K562 (cell line): ENCODE measurements at regions not wholly inside any gene's neighbourhood (a gene's known extent, or its start where the extent isn't known, plus 50 kb on each side); places are given as distances from the start of the nearest gene placed in this dataset.

Experiments
- ATAC-seq: fragments of 200-7000 bp; cut with Tn5 transposase; 3 replicates; pipeline ENCODE4 v1.9.1; 2020; ENCODE audit warnings: moderate library complexity
- BruUV-seq: library from RNA; stranded (reverse); fragments of 400-500 nt; replicated peaks from 2 replicates; lab custom pipeline; 2021; lab: Mats Ljungman, UMichigan
- CTCF ChIA-PET: fragments of 300-600 bp; formaldehyde crosslinking; extraction: SDS; loops from one replicate; lab custom pipeline; 2021; ENCODE audit warnings: low intra/inter-chr PET ratio; lab: Yijun Ruan, JAX
- POLR2A ChIA-PET: fragments of 300-600, 350-650 bp; sonication (Branson Sonifier 250); formaldehyde crosslinking; extraction: SDS; loops from one replicate; lab custom pipeline; 2021; ENCODE audit warnings: antibody characterized with exemption, inconsistent platforms; lab: Yijun Ruan, JAX
- DNase-seq, 4 experiments: peaks; one replicate each; pipeline versions ENCODE4 v3.0.0 to v3.0.0-alpha.2; 2011 to 2018; ENCODE audit warnings: low spot score in 3 of 4, mixed read lengths in 3 of 4; ENCODE audit errors: extremely low read depth in 1 of 4
- FAIRE-seq: peaks from 2 replicates; lab custom pipeline; 2011; peaks lifted over from hg19 to GRCh38; lab: Jason Lieb, UNC
- H2AFZ ChIP-seq: 2 replicates; pipeline ENCODE4 v1.6.0; 2011; ENCODE audit warnings: low read depth, low read length, control low read depth, inconsistent platforms
- H3K27ac ChIP-seq: fragments of 200-600 bp; 3 replicates; pipeline ENCODE4 v1.8.0; 2011; ENCODE audit warnings: low read depth, mild to moderate bottlenecking, control low read depth, inconsistent platforms, low read length, moderate library complexity, mixed read lengths; ENCODE audit errors: extremely low read depth
- H3K27me3 ChIP-seq, 2 experiments: fragments of 300-600 bp in 1 of 2; 2 replicates in 1 of 2; 3 replicates in 1 of 2; pipeline versions ENCODE4 v1.6.0 to v1.8.0; 2011; ENCODE audit warnings: inconsistent platforms in 2 of 2, low read length in 2 of 2, mild to moderate bottlenecking in 1 of 2, mixed read lengths in 1 of 2, moderate library complexity in 1 of 2; ENCODE audit not compliant: control insufficient read depth in 2 of 2, insufficient read depth in 2 of 2
- H3K36me3 ChIP-seq: fragments of 300-600 bp; 3 replicates; pipeline ENCODE4 v1.8.0; 2011; ENCODE audit warnings: mild to moderate bottlenecking, low read length, inconsistent platforms; ENCODE audit not compliant: control insufficient read depth, insufficient read depth
- H3K4me1 ChIP-seq, 2 experiments: fragments of 200-600 bp in 1 of 2; replicated peaks in 1 of 2; 2 replicates in 1 of 2; 3 replicates in 1 of 2; pipeline versions ENCODE4 v1.5.1 to v1.8.0; 2011; ENCODE audit warnings: inconsistent platforms in 2 of 2, low read length in 2 of 2, mild to moderate bottlenecking in 1 of 2, mixed read lengths in 1 of 2, moderate library complexity in 1 of 2; ENCODE audit not compliant: control insufficient read depth in 2 of 2, insufficient read depth in 2 of 2
- H3K4me2 ChIP-seq: 2 replicates; pipeline ENCODE4 v1.6.1; 2011; ENCODE audit warnings: low read length, control low read depth, inconsistent platforms, mixed read lengths; ENCODE audit not compliant: insufficient read depth
- H3K4me3 ChIP-seq: fragments of 200-600 bp; sonication (generic), shearing (Covaris generic); 2 replicates; pipeline ENCODE4 v1.5.1; 2016; ENCODE audit warnings: control low read depth, inconsistent platforms
- H3K79me2 ChIP-seq: fragments of 200-600 bp; 3 replicates; pipeline ENCODE4 v1.8.0; 2011; ENCODE audit warnings: low read length, inconsistent platforms; ENCODE audit not compliant: control insufficient read depth, insufficient read depth
- H3K9ac ChIP-seq, 2 experiments: 2 replicates each; pipeline versions ENCODE4 v1.6.0 to v1.6.1; 2011; ENCODE audit warnings: low read depth in 2 of 2, low read length in 2 of 2, control low read depth in 1 of 2, inconsistent platforms in 1 of 2, mild to moderate bottlenecking in 1 of 2, mixed read lengths in 1 of 2; ENCODE audit not compliant: insufficient read depth in 1 of 2
- H3K9me1 ChIP-seq: one replicate; pipeline ENCODE4 v1.6.0; 2011; ENCODE audit warnings: inconsistent platforms, mild to moderate bottlenecking, low read length, moderate library complexity; ENCODE audit not compliant: control insufficient read depth, insufficient read depth
- H3K9me3 ChIP-seq: replicated peaks from 2 replicates; pipeline ENCODE4 v1.5.1; 2011; ENCODE audit warnings: low read depth, low read length, inconsistent platforms; ENCODE audit not compliant: control insufficient read depth, insufficient read depth
- H4K20me1 ChIP-seq: replicated peaks from 2 replicates; pipeline ENCODE4 v1.6.1; 2011; ENCODE audit warnings: low read length, inconsistent platforms, mixed read lengths; ENCODE audit not compliant: control insufficient read depth, insufficient read depth
- CCNT2 ChIP-seq: IDR thresholded peaks from 2 replicates; pipeline ENCODE4 v1.6.1; 2011; ENCODE audit warnings: borderline replicate concordance, low read depth, mild to moderate bottlenecking, moderate library complexity, mixed read lengths, low read length; ENCODE audit not compliant: insufficient read length; ENCODE audit errors: extremely low read depth
- EGR1 ChIP-seq: fragments of 450-650 bp; conservative IDR thresholded peaks from 2 replicates; pipeline ENCODE4 v1.6.1; 2017; ENCODE audit warnings: mild to moderate bottlenecking
- FOXO4 ChIP-seq: fragments of 450-650 bp; formaldehyde crosslinking; IDR thresholded peaks from 2 replicates; pipeline ENCODE4 v1.4.0; 2020; ENCODE audit warnings: mild to moderate bottlenecking, moderate library complexity
- IRF1 ChIP-seq: sonication (generic); formaldehyde crosslinking; IDR thresholded peaks from 2 replicates; pipeline ENCODE4 v1.8.0; 2022; ENCODE audit warnings: missing genetic modification reagents, mild to moderate bottlenecking, borderline replicate concordance
- KDM5B ChIP-seq: fragments of 200-600 bp; sonication (generic); IDR thresholded peaks from 2 replicates; pipeline ENCODE4 v1.6.1; 2012; ENCODE audit warnings: low read depth, mild to moderate bottlenecking, moderate library complexity, low read length, control low read depth, inconsistent platforms; ENCODE audit not compliant: insufficient replicate concordance
- MTA2 ChIP-seq: fragments of 450-650 bp; IDR thresholded peaks from 2 replicates; pipeline ENCODE4 v1.6.1; 2016; ENCODE audit warnings: low read depth
- NCOR1 ChIP-seq: fragments of 450-650 bp; IDR thresholded peaks from 2 replicates; pipeline ENCODE4 v1.6.1; 2016; ENCODE audit warnings: mild to moderate bottlenecking, moderate library complexity
- POLR3A ChIP-seq: IDR thresholded peaks from 2 replicates; pipeline ENCODE4 v1.6.1; 2011; ENCODE audit warnings: borderline replicate concordance, mild to moderate bottlenecking, moderate library complexity; ENCODE audit not compliant: insufficient read length, insufficient read depth; ENCODE audit errors: extremely low read depth
- SMARCA4 ChIP-seq: fragments of 450-650 bp; IDR thresholded peaks from 2 replicates; pipeline ENCODE4 v1.6.1; 2016
- SREBF2 ChIP-seq: sonication (generic); formaldehyde crosslinking; IDR thresholded peaks from 2 replicates; pipeline ENCODE4 v1.4.0; 2020; ENCODE audit warnings: mild to moderate bottlenecking, missing genetic modification reagents
- TAF1 ChIP-seq: IDR thresholded peaks from 2 replicates; pipeline ENCODE4 v1.6.1; 2011; ENCODE audit warnings: mild to moderate bottlenecking, low read length, moderate library complexity; ENCODE audit not compliant: insufficient read depth, control insufficient read depth, severe bottlenecking; ENCODE audit errors: extremely low read depth
- ZBTB1 ChIP-seq: sonication (generic); formaldehyde crosslinking; IDR thresholded peaks from 2 replicates; pipeline ENCODE4 v1.8.1; 2023; ENCODE audit warnings: missing genetic modification reagents, low read depth, mild to moderate bottlenecking, borderline replicate concordance
- ZNF146 ChIP-seq: IDR thresholded peaks from one replicate; pipeline ENCODE4 v1.6.1; 2018; ENCODE audit warnings: missing compliant biosample characterization; ENCODE audit not compliant: unreplicated experiment
- ZNF165 ChIP-seq: fragments of 250-450 bp; sonication (Bioruptor Pico); IDR thresholded peaks from 2 replicates; pipeline ENCODE4 v1.4.0; 2020; ENCODE audit warnings: borderline replicate concordance
- ZNF311 ChIP-seq: fragments of 250-450 bp; sonication (Bioruptor Pico); IDR thresholded peaks from 2 replicates; pipeline ENCODE4 v1.4.0; 2020; ENCODE audit warnings: mild to moderate bottlenecking, moderate library complexity
- ZNF57 ChIP-seq: fragments of 450-650 bp; formaldehyde crosslinking; IDR thresholded peaks from 2 replicates; pipeline ENCODE4 v1.4.0; 2020; ENCODE audit warnings: mild to moderate bottlenecking, moderate library complexity
- WGBS: fragments of 100-300 bp; shearing (Covaris generic); methylation state at CpG from one replicate; pipeline ENCODE4 v1.1.6; 2016; ENCODE audit warnings: low coverage, mixed read lengths; ENCODE audit not compliant: insufficient coverage; ENCODE audit errors: missing lambda C conversion rate; 5-methylcytosine and 5-hydroxymethylcytosine counted together
- in situ Hi-C: fragments of 300-500 bp; cut with MboI; formaldehyde crosslinking; loops from 4 replicates; pipeline ENCODE4 v1.15.0; 2018; ENCODE audit warnings: inconsistent platforms, mixed read lengths
- intact Hi-C: fragments of 100-400 bp; cut with micrococcal nuclease; formaldehyde crosslinking; loops from 2 replicates; pipeline ENCODE4 v1.14.2; 2022

GRCh38 chr16:76866994-76867393 lies 324.0 kb upstream of the MON1B start:
- H4K20me1 ChIP-seq: no peaks in the 10 kb centered on the region
- H3K9me3 ChIP-seq: no peaks in the 10 kb centered on the region
- no peak overlapping the region for H3K4me3 ChIP-seq
- no peak overlapping the region for H3K27ac ChIP-seq
- H2AFZ ChIP-seq: no peak overlapping the region
- H3K27me3 ChIP-seq: no peaks in the 10 kb centered on the region
- FAIRE-seq (no peak), DNase-seq (no peak), ATAC-seq (no peak)
- no peak overlapping the region for H3K4me2 ChIP-seq
- ChIA-PET POLR2A (no interaction called here), CTCF (no interaction called here)
- H3K9me1 ChIP-seq: no peaks in the 10 kb centered on the region
- no peaks in the 10 kb centered on the region for H3K36me3 ChIP-seq
- intact Hi-C loops (no loop called here), in situ Hi-C loops (no loop called here)
- no peak overlapping the region for H3K9ac ChIP-seq
- WGBS: 0% methylated on average over 1 of the region's 1 CpG
- BruUV-seq: no TSS peak
- TF ChIP-seq ZNF57 (CRISPR knock-in tag) (no peak), CCNT2 (no peak), SMARCA4 (no peak), SREBF2 (no peak), MTA2 (no peak), FOXO4 (CRISPR knock-in tag) (no peak)
- no peaks in the 10 kb centered on the region for H3K4me1 ChIP-seq
- no peaks in the 10 kb centered on the region for H3K79me2 ChIP-seq

- H3K9me1 ChIP-seq: no peaks in the 10 kb centered on the region
- no peak overlapping the region for H2AFZ ChIP-seq
- in situ Hi-C loops: no loop called here
- intact Hi-C loops: no loop called here
- ChIA-PET POLR2A (no interaction called here), CTCF (no interaction called here)
- H3K27me3 ChIP-seq: no peaks in the 10 kb centered on the region
- H3K4me2 ChIP-seq: no peak overlapping the region
- 6% methylated on average over 1 of the region's 1 CpG for WGBS
- no peak overlapping the region for H3K9ac ChIP-seq
- DNase-seq (no peak), FAIRE-seq (no peak), ATAC-seq (no peak)
- no peaks in the 10 kb centered on the region for H3K79me2 ChIP-seq
- H3K9me3 ChIP-seq: no peaks in the 10 kb centered on the region
- no peaks in the 10 kb centered on the region for H3K4me1 ChIP-seq
- no peaks in the 10 kb centered on the region for H3K36me3 ChIP-seq
- H4K20me1 ChIP-seq: no peaks in the 10 kb centered on the region
- no peak overlapping the region for H3K27ac ChIP-seq
- H3K4me3 ChIP-seq: no peak overlapping the region
- no TSS peak for BruUV-seq
- TF ChIP-seq ZNF311 (CRISPR knock-in tag): no peak
- TF ChIP-seq EGR1: no peak
- TF ChIP-seq ZBTB1 (CRISPR knock-in tag): no peak
- no peak for TF ChIP-seq ZNF146 (CRISPR knock-in tag)
- TF ChIP-seq KDM5B: no peak
- TF ChIP-seq POLR3A: no peak
- no peak for TF ChIP-seq TAF1
- TF ChIP-seq NCOR1: no peak
- no peak for TF ChIP-seq ZNF165 (CRISPR knock-in tag)
- TF ChIP-seq IRF1 (CRISPR knock-in tag): no peak
These were observed 315.1 kb upstream of the MON1B start for GRCh38 chr16:76875898-76876297.
